IPS-20b (cell line): ENCODE measurements at regions not wholly inside any gene's neighbourhood (a gene's known extent, or its start where the extent isn't known, plus 50 kb on each side); places are given as distances from the start of the nearest gene placed in this dataset.

Experiments used
- H3K27ac ChIP-seq: one replicate; pipeline ENCODE4 v1.5.1; 2013; ENCODE audit warnings: low read length
- H3K27me3 ChIP-seq: 2 replicates; pipeline ENCODE4 v1.6.1; 2013; ENCODE audit warnings: mild to moderate bottlenecking, low read length, inconsistent platforms; ENCODE audit not compliant: insufficient read depth
- H3K36me3 ChIP-seq: 2 replicates; pipeline ENCODE4 v1.6.1; 2013; ENCODE audit warnings: low read depth, mild to moderate bottlenecking, inconsistent platforms, low read length, moderate library complexity; ENCODE audit not compliant: insufficient read depth
- H3K4me1 ChIP-seq: 2 replicates; pipeline ENCODE4 v1.6.1; 2013; ENCODE audit warnings: mild to moderate bottlenecking, control low read depth, inconsistent platforms, low read length, moderate library complexity; ENCODE audit not compliant: insufficient read depth
- H3K4me3 ChIP-seq: 2 replicates; pipeline ENCODE4 v1.5.1; 2013; ENCODE audit warnings: mild to moderate bottlenecking, low read length, inconsistent platforms
- H3K9ac ChIP-seq: 2 replicates; pipeline ENCODE4 v1.6.1; 2013; ENCODE audit warnings: low read depth, mild to moderate bottlenecking, inconsistent platforms, low read length, moderate library complexity
- H3K9me3 ChIP-seq: 2 replicates; pipeline ENCODE4 v1.6.1; 2013; ENCODE audit warnings: mild to moderate bottlenecking, low read depth, low read length, inconsistent platforms; ENCODE audit not compliant: insufficient read depth

DNA sequence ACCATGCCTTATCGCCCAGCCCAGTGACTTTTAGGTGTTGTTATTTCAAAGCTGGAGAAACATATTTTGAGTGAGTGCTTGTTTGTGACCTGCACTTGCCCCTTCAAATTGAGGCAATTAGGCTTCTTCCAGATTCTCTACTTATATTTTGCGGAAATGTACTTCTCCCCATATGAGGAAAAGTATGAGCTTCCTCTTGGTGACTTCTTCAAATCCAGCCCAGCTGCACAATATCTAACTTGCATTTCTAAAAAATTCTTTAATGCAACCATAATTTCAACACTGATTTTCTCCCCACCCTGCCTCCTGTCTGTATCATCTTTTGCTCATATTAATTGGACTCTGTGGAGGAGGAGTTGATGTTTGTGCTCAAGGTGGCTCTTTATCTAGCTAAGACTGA, 391.2 kb upstream of the POU3F3 start:
- Histone ChIP-seq H3K27ac (no peak overlapping the region), H3K36me3 (no peaks in the 10 kb centered on the region), H3K4me3 (no peak overlapping the region), H3K9ac (no peak overlapping the region), H3K9me3 (no peaks in the 10 kb centered on the region), H3K4me1 (no peaks in the 10 kb centered on the region), H3K27me3 (no peaks in the 10 kb centered on the region)

DNA sequence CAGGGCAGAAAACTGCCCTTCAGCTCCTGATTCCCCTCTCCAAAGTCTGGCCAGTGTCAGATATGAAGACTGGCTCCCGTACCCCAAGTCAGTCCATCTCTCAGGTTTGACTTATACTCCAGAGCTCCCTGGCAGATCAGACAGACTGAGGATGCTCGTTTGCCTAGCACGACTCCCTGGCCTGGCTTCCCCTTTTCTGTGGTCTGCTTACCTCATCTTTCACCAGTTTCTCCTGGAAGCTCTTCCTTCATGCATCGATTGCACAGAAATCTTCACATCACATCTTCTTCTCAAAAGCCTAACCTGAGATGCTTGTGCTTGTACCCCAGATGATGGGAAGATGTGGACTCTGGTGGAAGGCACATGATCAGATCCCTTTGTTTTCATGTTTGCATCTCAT, 387.9 kb upstream of the POU3F3 start:
- peaks cover 13% of the 10 kb centered on the region; the same call in 1 of the 2 replicates for H3K4me1 ChIP-seq
- H3K36me3 ChIP-seq: no peaks in the 10 kb centered on the region
- no peaks in the 10 kb centered on the region for H3K9me3 ChIP-seq
- no peak overlapping the region for H3K4me3 ChIP-seq
- H3K27ac ChIP-seq: no peak overlapping the region
- H3K27me3 ChIP-seq: no peaks in the 10 kb centered on the region
- no peak overlapping the region for H3K9ac ChIP-seq

DNA sequence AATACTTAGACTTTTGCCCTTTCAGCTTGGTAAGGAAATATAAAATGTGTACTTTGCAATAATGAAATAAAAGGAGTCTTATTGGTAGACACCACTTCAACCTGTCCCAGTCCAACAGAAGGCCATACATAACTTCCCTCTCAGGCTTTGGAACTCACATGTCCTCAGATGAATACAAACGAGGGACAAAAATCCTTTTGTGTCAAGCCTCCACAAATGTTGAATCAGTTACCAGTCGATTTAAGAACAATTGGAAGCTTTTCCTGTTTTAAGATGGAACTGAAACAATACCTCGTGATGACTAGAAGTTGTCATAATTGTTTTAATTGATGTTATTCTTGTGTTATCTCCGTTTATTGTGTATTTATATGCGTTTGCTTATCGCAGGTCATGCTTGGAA, 385.1 kb upstream of the POU3F3 start:
- Histone ChIP-seq H3K27ac (no peak overlapping the region), H3K4me3 (no peak overlapping the region), H3K36me3 (no peaks in the 10 kb centered on the region), H3K9me3 (no peaks in the 10 kb centered on the region), H3K27me3 (no peaks in the 10 kb centered on the region), H3K4me1 (peaks cover 20% of the 10 kb centered on the region; the same call in 1 of the 2 replicates), H3K9ac (no peak overlapping the region)

DNA sequence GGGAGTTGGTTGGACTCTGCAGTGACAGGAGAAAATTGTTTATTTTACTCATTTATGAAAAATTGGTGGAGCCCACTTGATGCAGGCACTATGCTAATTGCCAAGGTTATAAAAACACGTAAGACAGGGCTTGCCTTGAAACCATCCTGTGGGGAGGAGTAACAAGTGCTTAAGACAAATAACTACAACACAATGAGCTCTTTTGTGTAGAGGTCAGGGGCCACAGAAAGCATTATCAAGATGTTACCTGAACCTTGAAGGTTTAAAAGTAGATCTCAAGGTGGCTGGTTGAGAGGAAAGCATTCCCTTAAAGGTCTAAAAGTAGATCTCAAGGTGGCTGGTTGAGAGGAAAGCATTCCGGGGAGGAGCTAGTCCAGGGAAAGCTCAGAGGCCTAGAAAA, 381.8 kb upstream of the POU3F3 start:
- H3K4me3 ChIP-seq: no peak overlapping the region
- H3K27ac ChIP-seq: no peak overlapping the region
- no peaks in the 10 kb centered on the region for H3K36me3 ChIP-seq
- H3K4me1 ChIP-seq: peaks cover 20% of the 10 kb centered on the region; the same call in 1 of the 2 replicates
- H3K9ac ChIP-seq: no peak overlapping the region
- no peaks in the 10 kb centered on the region for H3K27me3 ChIP-seq
- no peaks in the 10 kb centered on the region for H3K9me3 ChIP-seq

DNA sequence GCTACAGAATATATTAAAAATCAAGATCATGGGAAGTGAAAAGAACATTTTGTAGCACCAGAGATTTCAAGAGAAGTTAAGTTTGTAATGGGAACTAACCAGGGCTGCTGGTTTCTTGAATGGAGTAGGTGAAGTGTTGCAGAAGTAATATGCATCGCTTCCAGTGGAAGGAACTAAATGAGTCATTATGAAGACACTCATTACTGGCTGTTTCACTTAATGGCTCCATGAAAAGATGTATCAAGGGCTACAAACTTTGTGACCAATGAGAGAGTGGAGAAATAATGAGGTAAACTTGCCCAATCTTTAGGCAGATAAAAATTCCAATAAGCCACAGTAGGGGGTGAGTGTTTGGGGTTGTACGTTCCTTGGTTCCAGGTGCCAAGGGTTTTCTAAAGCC, 380.4 kb upstream of the POU3F3 start:
- Histone ChIP-seq H3K4me3 (no peak overlapping the region), H3K27me3 (no peaks in the 10 kb centered on the region), H3K36me3 (no peaks in the 10 kb centered on the region), H3K27ac (no peak overlapping the region), H3K9ac (no peak overlapping the region), H3K9me3 (no peaks in the 10 kb centered on the region), H3K4me1 (peaks cover 20% of the 10 kb centered on the region; the same call in 1 of the 2 replicates)

DNA sequence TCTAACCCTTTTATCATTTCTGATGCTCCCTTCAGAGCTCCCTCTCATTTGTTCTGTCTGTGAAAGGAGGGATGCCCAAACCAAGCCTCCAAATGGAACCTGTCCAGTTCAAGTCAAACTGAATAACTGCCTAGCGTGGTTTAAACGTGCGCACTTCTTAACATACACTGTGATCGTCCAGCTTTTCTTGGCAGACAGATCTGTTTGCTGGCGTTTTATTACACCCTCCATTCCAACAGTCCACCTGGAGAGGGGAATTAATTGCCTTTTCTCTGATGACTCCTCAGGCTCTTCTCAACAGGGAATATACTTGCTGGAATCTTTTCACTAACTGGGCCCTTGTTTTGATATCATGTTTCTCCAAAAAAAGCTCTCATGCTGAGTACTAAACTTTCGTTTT, 379.2 kb upstream of the POU3F3 start:
- no peak overlapping the region for H3K27ac ChIP-seq
- peaks cover 10% of the 10 kb centered on the region; the same call in 1 of the 2 replicates for H3K4me1 ChIP-seq
- no peaks in the 10 kb centered on the region for H3K27me3 ChIP-seq
- H3K4me3 ChIP-seq: no peak overlapping the region
- H3K36me3 ChIP-seq: no peaks in the 10 kb centered on the region
- H3K9ac ChIP-seq: no peak overlapping the region
- no peaks in the 10 kb centered on the region for H3K9me3 ChIP-seq

DNA sequence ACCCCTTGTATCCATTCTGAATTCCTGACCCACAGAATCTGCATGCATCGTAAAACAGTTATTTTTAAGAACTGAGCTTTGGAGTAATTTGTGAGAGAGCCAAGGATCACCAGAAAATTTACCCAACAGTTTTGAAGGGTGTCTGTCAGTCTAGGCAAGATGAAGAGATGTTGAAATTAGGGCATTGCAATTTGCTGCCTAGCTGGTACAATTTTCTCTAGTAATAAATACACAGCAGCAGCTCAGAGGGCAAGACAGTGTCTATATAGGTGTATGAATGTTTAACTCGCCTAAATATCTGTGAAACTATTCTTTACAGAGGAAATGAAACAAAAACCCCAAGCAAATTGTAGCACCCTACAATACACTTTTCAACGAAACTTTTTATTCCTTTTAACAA, 377.8 kb upstream of the POU3F3 start:
- H3K36me3 ChIP-seq: no peaks in the 10 kb centered on the region
- H3K27ac ChIP-seq: no peak overlapping the region
- H3K9ac ChIP-seq: no peak overlapping the region
- H3K9me3 ChIP-seq: no peaks in the 10 kb centered on the region
- H3K27me3 ChIP-seq: no peaks in the 10 kb centered on the region
- no peak overlapping the region for H3K4me3 ChIP-seq
- H3K4me1 ChIP-seq: peaks cover 7% of the 10 kb centered on the region; the same call in 1 of the 2 replicates

DNA sequence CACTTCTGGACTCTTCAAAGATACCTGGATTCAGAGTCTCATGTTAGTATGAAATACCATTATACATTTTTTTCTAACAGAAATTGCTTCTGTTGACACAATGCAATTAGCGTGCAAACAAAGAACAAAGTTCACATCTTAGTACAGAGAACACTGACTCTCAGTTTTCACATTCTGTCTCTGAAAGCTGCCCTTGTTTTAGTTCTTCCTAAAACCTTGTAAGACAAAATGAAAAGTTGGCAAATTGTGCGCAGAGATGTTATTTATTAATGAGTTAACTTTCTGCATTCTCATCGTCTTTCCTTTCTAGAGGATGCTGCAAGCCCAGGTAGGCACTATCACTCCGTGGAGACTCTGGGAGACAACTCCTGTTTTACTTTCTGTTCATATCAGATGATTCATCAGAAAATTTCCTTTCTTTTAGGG, 377.3 kb upstream of the POU3F3 start:
- H3K4me1 ChIP-seq: peaks cover 7% of the 10 kb centered on the region; the same call in 1 of the 2 replicates
- H3K27ac ChIP-seq: no peak overlapping the region

DNA sequence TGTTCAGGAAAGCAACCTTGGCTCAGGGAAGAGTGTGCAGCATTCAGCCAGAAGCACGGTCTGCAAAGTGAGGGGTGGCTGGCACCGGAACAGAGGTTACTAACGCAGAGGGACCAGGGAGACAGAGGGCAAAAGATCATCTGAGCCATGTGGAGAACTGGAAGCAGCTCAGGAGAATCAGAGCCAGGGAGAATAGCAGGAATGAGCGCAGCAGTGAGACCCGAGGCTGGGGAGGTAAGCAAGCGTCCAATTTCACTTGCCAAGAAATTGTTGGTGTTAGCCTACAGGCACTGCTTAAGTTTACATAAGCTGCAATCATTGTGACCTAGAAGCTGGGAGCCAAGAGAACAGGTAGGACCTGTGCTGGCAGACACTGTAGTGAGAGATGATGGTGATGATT, 372.6 kb upstream of the POU3F3 start:
- Histone ChIP-seq H3K9me3 (no peaks in the 10 kb centered on the region), H3K27me3 (no peaks in the 10 kb centered on the region), H3K9ac (no peak overlapping the region), H3K4me1 (no peaks in the 10 kb centered on the region), H3K27ac (no peak overlapping the region), H3K36me3 (no peaks in the 10 kb centered on the region), H3K4me3 (no peak overlapping the region)

More for the DNA sequence above, 377.3 kb upstream of the POU3F3 start:
- Histone ChIP-seq H3K9me3 (no peaks in the 10 kb centered on the region), H3K4me3 (no peak overlapping the region), H3K9ac (no peak overlapping the region), H3K27me3 (no peaks in the 10 kb centered on the region), H3K36me3 (no peaks in the 10 kb centered on the region)

DNA sequence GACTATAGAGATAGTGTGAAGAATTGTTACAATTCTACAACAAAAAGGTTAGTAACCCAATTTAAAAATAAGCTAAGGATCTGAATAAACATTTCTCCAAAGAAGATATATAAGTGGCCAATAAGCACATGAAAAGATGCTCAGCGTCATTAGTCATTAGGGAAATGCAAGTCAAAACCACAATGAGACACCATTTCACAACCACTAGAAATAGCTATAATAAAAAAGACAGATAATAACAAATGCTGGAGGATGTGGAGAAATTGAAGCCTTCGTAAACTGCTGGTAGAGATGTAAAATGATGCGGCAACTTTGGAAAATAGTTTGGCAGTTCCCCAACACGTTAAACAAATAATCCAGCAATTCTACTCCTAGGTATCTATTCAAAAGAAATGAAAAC, 366.5 kb upstream of the POU3F3 start:
- H3K4me1 ChIP-seq: no peaks in the 10 kb centered on the region
- no peaks in the 10 kb centered on the region for H3K27me3 ChIP-seq
- no peak overlapping the region for H3K9ac ChIP-seq
- H3K9me3 ChIP-seq: no peaks in the 10 kb centered on the region
- no peak overlapping the region for H3K27ac ChIP-seq
- no peaks in the 10 kb centered on the region for H3K36me3 ChIP-seq
- no peak overlapping the region for H3K4me3 ChIP-seq

DNA sequence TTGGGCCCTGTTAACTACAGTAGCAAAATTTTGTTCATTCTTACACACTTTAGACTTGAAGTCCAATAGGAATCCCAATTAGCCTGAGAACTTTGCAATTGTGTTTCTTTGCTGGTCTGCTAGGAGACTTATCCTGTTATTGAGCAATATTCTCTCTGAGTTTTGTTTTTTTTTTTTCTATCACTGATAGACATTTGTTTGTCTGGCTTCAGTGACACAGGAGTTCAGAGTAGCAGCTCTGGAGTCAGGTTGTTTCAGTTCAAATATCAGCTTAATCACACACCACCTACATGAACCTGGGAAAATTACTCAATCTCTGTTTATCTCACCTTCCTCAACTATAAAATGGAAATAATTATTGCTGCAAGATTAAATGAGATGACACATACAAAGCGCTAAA, 360.2 kb upstream of the POU3F3 start:
- no peak overlapping the region for H3K9ac ChIP-seq
- H3K27ac ChIP-seq: no peak overlapping the region
- H3K9me3 ChIP-seq: no peaks in the 10 kb centered on the region
- H3K4me3 ChIP-seq: no peak overlapping the region
- no peaks in the 10 kb centered on the region for H3K36me3 ChIP-seq
- no peaks in the 10 kb centered on the region for H3K4me1 ChIP-seq
- H3K27me3 ChIP-seq: no peaks in the 10 kb centered on the region

DNA sequence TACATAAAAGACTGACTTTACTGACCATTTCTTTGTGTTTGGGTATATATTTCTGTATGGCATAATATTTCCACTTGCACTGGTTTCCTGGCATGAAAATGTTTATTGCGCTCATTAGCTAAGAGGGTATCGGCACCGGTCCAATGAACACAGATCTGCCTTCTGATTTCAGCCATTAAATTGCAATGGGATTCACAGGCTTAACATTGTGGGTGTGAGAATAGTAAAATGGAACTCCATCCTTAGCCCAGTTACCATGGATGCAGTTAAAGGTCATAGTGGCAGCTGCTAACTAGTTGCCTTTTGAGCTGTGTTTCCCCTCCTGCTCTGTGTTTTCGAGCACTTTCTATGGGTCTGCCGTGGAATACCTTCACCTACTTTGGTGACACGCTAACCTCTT, 352.6 kb upstream of the POU3F3 start:
- no peak overlapping the region for H3K27ac ChIP-seq
- H3K4me1 ChIP-seq: peaks cover 21% of the 10 kb centered on the region
- H3K9ac ChIP-seq: no peak overlapping the region
- H3K4me3 ChIP-seq: no peak overlapping the region
- no peaks in the 10 kb centered on the region for H3K9me3 ChIP-seq
- no peaks in the 10 kb centered on the region for H3K36me3 ChIP-seq
- H3K27me3 ChIP-seq: no peaks in the 10 kb centered on the region

DNA sequence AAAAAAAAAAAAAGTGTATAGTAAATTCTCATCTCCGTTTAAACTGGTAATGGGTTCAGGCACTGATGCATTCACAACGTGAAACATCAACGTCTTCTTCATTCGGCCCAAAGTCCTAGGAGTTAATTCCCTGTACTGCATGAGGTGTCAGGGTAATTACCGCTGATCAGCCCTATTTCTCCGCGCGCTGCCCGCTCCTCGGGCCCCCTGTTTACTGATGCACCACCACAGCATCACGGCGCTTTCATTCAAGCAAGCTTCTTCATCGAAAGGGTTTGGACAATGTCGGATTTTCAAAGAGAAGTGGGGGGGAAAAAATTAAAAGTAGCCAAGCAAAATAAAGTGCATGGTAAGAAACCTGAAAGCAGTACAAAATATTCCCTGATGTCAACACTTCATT, 352.0 kb upstream of the POU3F3 start:
- H3K4me3 ChIP-seq: no peak overlapping the region
- H3K36me3 ChIP-seq: no peaks in the 10 kb centered on the region
- H3K4me1 ChIP-seq: peaks cover 21% of the 10 kb centered on the region
- no peak overlapping the region for H3K27ac ChIP-seq
- H3K9ac ChIP-seq: no peak overlapping the region
- no peaks in the 10 kb centered on the region for H3K27me3 ChIP-seq
- no peaks in the 10 kb centered on the region for H3K9me3 ChIP-seq
